Suppressor macrophage (primary cell): ENCODE measurements at regions not wholly inside any gene's neighbourhood (a gene's known extent, or its start where the extent isn't known, plus 50 kb on each side); places are given as distances from the start of the nearest gene placed in this dataset.

Source experiments
- DNase-seq, 4 experiments: peaks; one replicate each; pipeline ENCODE4 v3.0.0-alpha.2; 2020 to 2022

GRCh38 chr2:41806286-41806685 is 241.5 kb upstream of the PKDCC start:
- DNase-seq, result no peak

- no peak for DNase-seq
These were observed 226.7 kb upstream of the PKDCC start for GRCh38 chr2:41821167-41821566.

- no peak for DNase-seq
These were observed 220.9 kb upstream of the PKDCC start for GRCh38 chr2:41826921-41827320.

GRCh38 chr2:41827354-41827971 is 220.4 kb upstream of the PKDCC start:
- no peak for DNase-seq

GRCh38 chr2:41828052-41828643 is 219.7 kb upstream of the PKDCC start:
- DNase-seq, result no peak

GRCh38 chr2:41829052-41829451 is 218.8 kb upstream of the PKDCC start:
- no peak for DNase-seq

- no peak for DNase-seq
These were observed 217.2 kb upstream of the PKDCC start for GRCh38 chr2:41830600-41830999.

GRCh38 chr2:41832218-41832617 is 215.6 kb upstream of the PKDCC start:
- peak in 3 of 4 experiments; percentile 3 to 35 (median 22) for DNase-seq

GRCh38 chr2:41835401-41835800 is 212.4 kb upstream of the PKDCC start:
- no peak for DNase-seq

GRCh38 chr2:41836948-41837347 is 210.9 kb upstream of the PKDCC start:
- peak; percentile 29 to 66 (median 46) for DNase-seq

GRCh38 chr2:41837610-41838009 is 210.2 kb upstream of the PKDCC start:
- DNase-seq, result no peak

- peak; percentile 94 to 96 (median 95) for DNase-seq
These were observed 206.9 kb upstream of the PKDCC start for GRCh38 chr2:41840702-41841551.

GRCh38 chr2:41846962-41847361 is 200.9 kb upstream of the PKDCC start:
- DNase-seq, result no peak

- DNase-seq, result no peak
These were observed 199.9 kb upstream of the PKDCC start for GRCh38 chr2:41847744-41848441.

- DNase-seq, result no peak
These were observed 196.3 kb upstream of the PKDCC start for GRCh38 chr2:41851554-41851953.

- DNase-seq, result peak; percentile 52 to 65 (median 57)
These were observed 194.2 kb upstream of the PKDCC start for GRCh38 chr2:41853427-41854191.

GRCh38 chr2:41854227-41854626 is 193.6 kb upstream of the PKDCC start:
- DNase-seq, result no peak

- no peak for DNase-seq
These were observed 190.9 kb upstream of the PKDCC start for GRCh38 chr2:41856946-41857345.

GRCh38 chr2:41859615-41860514 is 188.0 kb upstream of the PKDCC start:
- DNase-seq, result no peak

- DNase-seq, result no peak
These were observed 184.8 kb upstream of the PKDCC start for GRCh38 chr2:41863062-41863461.

GRCh38 chr2:41865263-41865662 is 182.6 kb upstream of the PKDCC start:
- DNase-seq, result no peak
